Right lobe of liver (tissue), 6 donors: ENCODE measurements at regions not wholly inside any gene's neighbourhood (a gene's known extent, or its start where the extent isn't known, plus 50 kb on each side); places are given as distances from the start of the nearest gene placed in this dataset.

ENCODE experiments used
- ATAC-seq, 4 donors: fragments of 200-7000 bp; cut with Tn5 transposase; one replicate each; pipeline ENCODE4 v1.9.1; 2020; ENCODE audit warnings: mild to moderate bottlenecking in 4 of 4, moderate library complexity in 4 of 4
- DNase-seq, 3 donors: peaks; one replicate each; pipeline ENCODE4 v3.0.0-alpha.2; 2020
- H3K27ac ChIP-seq, 3 donors: fragments of 200-600 bp; one replicate each; pipeline ENCODE4 v1.8.0; 2022
- H3K27me3 ChIP-seq, 2 donors: fragments of 200-600 bp; one replicate each; pipeline ENCODE4 v1.8.0; 2022
- H3K36me3 ChIP-seq, 4 donors: fragments of 200-600 bp; sonication (generic) in 1 of 4; one replicate each; pipeline versions ENCODE4 v1.5.1 to v1.8.0; 2017 to 2022; ENCODE audit warnings: control low read depth in 1 of 4
- H3K4me1 ChIP-seq, 4 donors: fragments of 200-600 bp; sonication (generic) in 1 of 4; one replicate each; pipeline versions ENCODE4 v1.5.1 to v1.8.0; 2017 to 2022; ENCODE audit warnings: control low read depth in 1 of 4
- H3K4me3 ChIP-seq, 3 donors: fragments of 200-600 bp; one replicate each; pipeline ENCODE4 v1.8.0; 2022
- H3K9me3 ChIP-seq, 4 donors: fragments of 200-600 bp; sonication (generic) in 1 of 4; one replicate each; pipeline versions ENCODE4 v1.5.1 to v1.8.0; 2017 to 2022; ENCODE audit warnings: control low read depth in 1 of 4
- POLR2A ChIP-seq: fragments of 450-650 bp; IDR thresholded peaks from one replicate; pipeline ENCODE4 v1.6.1; 2017; ENCODE audit warnings: antibody characterized with exemption, mild to moderate bottlenecking
- WGBS: methylation state at CpG from one replicate; pipeline ENCODE4 v1.1.6; 2018; ENCODE audit warnings: low coverage, low lambda C conversion rate; ENCODE audit not compliant: insufficient coverage; ENCODE audit errors: missing lambda C conversion rate; 5-methylcytosine and 5-hydroxymethylcytosine counted together
- intact Hi-C, 2 donors: fragments of 100-400 bp; cut with DNase I; formaldehyde crosslinking; loops; one replicate each; pipeline versions ENCODE4 v1.11.2 to v1.14.1; 2022
- TF ChIP-seq, protein P1 (sequence below), 4 donors: fragments of 200-600 bp in 3 of 4; fragments of 450-650 bp in 1 of 4; IDR thresholded peaks; one replicate each; pipeline versions ENCODE4 v1.5.1 to v1.8.0; 2016 to 2022; ENCODE audit warnings: antibody characterized with exemption in 4 of 4, mild to moderate bottlenecking in 2 of 4
- donor health status: DM: no; HTN: yes; CAD: no.
- donor health status: DM: no; HTN: no; CAD: no.
- donor health status: DM: no; HTN: no; CAD: no.
- donor health status: DM: no; HTN: yes; CAD: no.
- donor health status: DM: no; HTN: yes; CAD: no.

DNA sequence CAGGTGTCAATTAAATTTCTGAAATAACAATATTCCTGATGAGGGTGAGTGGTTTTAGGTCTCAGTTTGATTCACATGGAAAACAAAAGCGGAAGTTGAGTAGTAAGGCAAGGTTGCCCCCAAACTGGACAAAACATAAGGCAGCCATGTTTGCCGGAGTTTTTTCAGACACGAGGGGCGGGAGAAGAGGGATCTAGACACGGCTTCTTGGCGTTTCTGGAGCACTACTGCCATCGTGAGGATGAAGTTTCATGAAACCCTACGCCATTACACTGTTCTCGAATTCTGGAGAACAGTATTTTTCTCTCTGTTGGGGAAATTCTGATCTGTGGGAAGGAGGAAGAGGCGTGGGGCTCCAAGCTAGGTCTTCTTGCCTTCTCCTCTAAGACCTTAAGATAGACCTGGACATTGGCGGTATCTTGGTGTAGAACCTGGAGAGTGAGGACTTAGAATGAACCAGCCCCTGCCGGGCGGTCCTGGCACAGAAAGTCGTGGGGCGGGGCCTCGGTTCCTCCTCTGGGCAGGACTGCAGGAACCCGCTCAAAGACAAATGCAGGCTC lies 160.3 kb downstream of the OR13H1 start:
- TF ChIP-seq, protein P1, sequence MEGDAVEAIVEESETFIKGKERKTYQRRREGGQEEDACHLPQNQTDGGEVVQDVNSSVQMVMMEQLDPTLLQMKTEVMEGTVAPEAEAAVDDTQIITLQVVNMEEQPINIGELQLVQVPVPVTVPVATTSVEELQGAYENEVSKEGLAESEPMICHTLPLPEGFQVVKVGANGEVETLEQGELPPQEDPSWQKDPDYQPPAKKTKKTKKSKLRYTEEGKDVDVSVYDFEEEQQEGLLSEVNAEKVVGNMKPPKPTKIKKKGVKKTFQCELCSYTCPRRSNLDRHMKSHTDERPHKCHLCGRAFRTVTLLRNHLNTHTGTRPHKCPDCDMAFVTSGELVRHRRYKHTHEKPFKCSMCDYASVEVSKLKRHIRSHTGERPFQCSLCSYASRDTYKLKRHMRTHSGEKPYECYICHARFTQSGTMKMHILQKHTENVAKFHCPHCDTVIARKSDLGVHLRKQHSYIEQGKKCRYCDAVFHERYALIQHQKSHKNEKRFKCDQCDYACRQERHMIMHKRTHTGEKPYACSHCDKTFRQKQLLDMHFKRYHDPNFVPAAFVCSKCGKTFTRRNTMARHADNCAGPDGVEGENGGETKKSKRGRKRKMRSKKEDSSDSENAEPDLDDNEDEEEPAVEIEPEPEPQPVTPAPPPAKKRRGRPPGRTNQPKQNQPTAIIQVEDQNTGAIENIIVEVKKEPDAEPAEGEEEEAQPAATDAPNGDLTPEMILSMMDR (IDR thresholded peaks at IDR 0.05) = peak; percentile 42 to 79 (median 56)
- no peak for TF ChIP-seq POLR2A
- Histone ChIP-seq H3K4me1 (peaks cover 0 to 4% (median 0%) of the 10 kb centered on the region in 4 donors), H3K27ac (peak overlapping the region in 2 of 3 donors; percentile 72 to 73), H3K27me3 (no peaks in the 10 kb centered on the region), H3K9me3 (no peaks in the 10 kb centered on the region), H3K36me3 (no peaks in the 10 kb centered on the region), H3K4me3 (peak overlapping the region; percentile 46 to 59 (median 49))
- DNase-seq (peak in 2 of 3 donors; percentile 79 to 84), ATAC-seq (peak in 3 of 4 donors; percentile 85 to 88 (median 86))
- WGBS = 19% methylated on average over 12 of the region's 17 CpGs
- intact Hi-C loops = no loop called here

DNA sequence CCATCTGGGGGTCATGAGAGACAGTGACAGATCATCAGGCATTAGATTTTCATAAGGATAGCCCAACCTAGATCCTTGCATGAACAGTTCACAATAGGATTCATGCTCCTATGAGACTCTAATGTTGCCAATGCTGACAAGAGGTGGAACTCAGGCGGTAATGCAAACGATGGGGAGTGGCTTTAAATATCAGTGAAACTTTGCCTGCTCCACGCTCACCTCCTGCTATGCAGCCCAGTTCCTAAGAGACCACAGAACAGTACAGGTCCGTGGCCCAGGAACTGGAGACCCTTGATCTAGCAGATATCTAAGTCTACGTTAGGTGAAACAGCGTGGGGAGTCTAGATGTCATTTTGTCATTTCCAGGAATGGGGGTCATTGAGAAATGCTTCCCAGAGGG lies 165.7 kb downstream of the OR13H1 start:
- peaks cover 0 to 4% (median 0%) of the 10 kb centered on the region in 4 donors for H3K4me1 ChIP-seq
- 59% methylated on average over 3 of the region's 6 CpGs for WGBS
- H3K36me3 ChIP-seq = no peaks in the 10 kb centered on the region
- TF ChIP-seq POLR2A = no peak
- TF ChIP-seq, protein P1 (IDR thresholded peaks at IDR 0.05) = no peak
- no peak overlapping the region for H3K4me3 ChIP-seq
- no peaks in the 10 kb centered on the region for H3K9me3 ChIP-seq
- intact Hi-C loops = no loop called here
- ATAC-seq = no peak
- no peaks in the 10 kb centered on the region for H3K27me3 ChIP-seq
- no peak for DNase-seq
- no peak overlapping the region for H3K27ac ChIP-seq

DNA sequence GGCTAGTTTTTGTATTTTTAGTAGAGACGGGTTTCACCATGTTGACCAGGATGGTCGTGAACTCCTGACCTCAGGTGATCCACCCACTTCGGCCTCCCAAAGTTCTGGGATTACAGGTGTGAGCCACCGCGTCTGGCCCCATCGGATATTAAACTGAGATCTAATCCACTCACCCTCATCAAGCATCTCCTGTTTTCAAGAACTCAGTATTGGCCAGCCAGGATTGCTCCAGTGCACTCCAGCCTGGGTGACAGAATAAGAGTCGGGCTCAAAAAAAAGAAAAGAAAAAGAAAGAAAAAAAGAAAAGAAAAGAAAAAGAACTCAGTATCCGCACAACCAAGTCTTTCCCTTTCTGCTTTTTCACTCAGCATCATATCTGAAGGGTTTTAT lies 167.6 kb downstream of the OR13H1 start:
- 46% methylated on average over 7 of the region's 8 CpGs for WGBS
- H3K4me3 ChIP-seq = peak overlapping the region; percentile 26 to 43 (median 29)
- no peak for ATAC-seq

DNA sequence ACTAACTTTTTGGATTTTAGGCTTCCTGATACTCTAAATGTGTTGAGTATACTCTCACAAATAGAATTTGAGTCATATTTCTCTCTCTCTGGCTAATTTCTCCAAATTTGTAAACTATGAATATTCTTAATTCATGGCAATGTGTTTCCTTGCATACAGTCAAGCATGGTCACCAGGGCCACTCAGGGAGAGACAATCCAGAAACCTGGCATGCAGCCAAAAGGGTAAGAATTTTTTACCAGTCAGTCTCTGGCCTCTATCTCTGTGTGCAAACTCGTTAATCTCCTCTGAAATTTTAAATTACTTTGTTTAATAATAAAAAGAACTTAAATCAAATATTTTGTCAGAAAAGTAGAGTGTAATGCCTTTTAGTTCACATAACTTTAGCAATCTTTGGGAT lies 179.8 kb downstream of the OR13H1 start:
- ATAC-seq = no peak
- no peak overlapping the region for H3K4me3 ChIP-seq
- intact Hi-C loops = no loop called here
- DNase-seq = no peak
- H3K27ac ChIP-seq = no peak overlapping the region
- H3K27me3 ChIP-seq = peaks cover 0 to 6% of the 10 kb centered on the region in 2 donors
- 25% methylated on average over 1 of the region's 1 CpG for WGBS
- no peaks in the 10 kb centered on the region for H3K36me3 ChIP-seq
- peaks cover 0 to 7% (median 0%) of the 10 kb centered on the region in 4 donors for H3K4me1 ChIP-seq
- H3K9me3 ChIP-seq = no peaks in the 10 kb centered on the region
- TF ChIP-seq, protein P1 (IDR thresholded peaks at IDR 0.05) = no peak
- no peak for TF ChIP-seq POLR2A

More for the DNA sequence above, 167.6 kb downstream of the OR13H1 start:
- no peaks in the 10 kb centered on the region for H3K27me3 ChIP-seq
- no peaks in the 10 kb centered on the region for H3K4me1 ChIP-seq
- H3K9me3 ChIP-seq = no peaks in the 10 kb centered on the region
- no peak for DNase-seq
- H3K27ac ChIP-seq = no peak overlapping the region
- no peaks in the 10 kb centered on the region for H3K36me3 ChIP-seq
- intact Hi-C loops = no loop called here
- TF ChIP-seq, protein P1 (IDR thresholded peaks at IDR 0.05) = no peak
- TF ChIP-seq POLR2A = no peak
